Urothelium cell line (cell line): ENCODE measurements at regions not wholly inside any gene's neighbourhood (a gene's known extent, or its start where the extent isn't known, plus 50 kb on each side); places are given as distances from the start of the nearest gene placed in this dataset.
A peak's percentile ranks its signal among the peaks of the same experiment; 100 is the strongest.
"Not testable (repeated sequence)": the region's sequence is repeated elsewhere in the genome, so short reads cannot be mapped to it uniquely, and the experiment has no call there.

Source experiments
- DNase-seq: peaks from one replicate; pipeline ENCODE4 v3.0.0; 2011; ENCODE audit warnings: low spot score, mixed read lengths
- FAIRE-seq: peaks from 2 replicates; lab custom pipeline; 2011; peaks lifted over from hg19 to GRCh38; lab: Jason Lieb, UNC

DNA sequence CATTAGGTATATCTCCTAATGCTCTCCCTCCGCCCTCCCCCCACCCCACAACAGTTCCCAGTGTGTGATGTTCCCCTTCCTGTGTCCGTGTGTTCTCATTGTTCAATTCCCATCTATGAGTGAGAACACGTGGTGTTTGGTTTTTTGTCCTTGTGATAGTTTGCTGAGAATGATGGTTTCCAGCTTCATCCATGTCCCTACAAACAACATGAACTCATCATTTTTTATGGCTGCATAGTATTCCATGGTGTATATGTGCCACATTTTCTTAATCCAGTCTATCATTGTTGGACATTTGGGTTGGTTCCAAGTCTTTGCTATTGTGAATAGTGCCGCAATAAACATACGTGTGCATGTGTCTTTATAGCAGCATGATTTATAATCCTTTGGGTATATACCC lies 505.3 kb downstream of the CSNK1G3 start:
- FAIRE-seq, DNase-seq: not testable (repeated sequence)

DNA sequence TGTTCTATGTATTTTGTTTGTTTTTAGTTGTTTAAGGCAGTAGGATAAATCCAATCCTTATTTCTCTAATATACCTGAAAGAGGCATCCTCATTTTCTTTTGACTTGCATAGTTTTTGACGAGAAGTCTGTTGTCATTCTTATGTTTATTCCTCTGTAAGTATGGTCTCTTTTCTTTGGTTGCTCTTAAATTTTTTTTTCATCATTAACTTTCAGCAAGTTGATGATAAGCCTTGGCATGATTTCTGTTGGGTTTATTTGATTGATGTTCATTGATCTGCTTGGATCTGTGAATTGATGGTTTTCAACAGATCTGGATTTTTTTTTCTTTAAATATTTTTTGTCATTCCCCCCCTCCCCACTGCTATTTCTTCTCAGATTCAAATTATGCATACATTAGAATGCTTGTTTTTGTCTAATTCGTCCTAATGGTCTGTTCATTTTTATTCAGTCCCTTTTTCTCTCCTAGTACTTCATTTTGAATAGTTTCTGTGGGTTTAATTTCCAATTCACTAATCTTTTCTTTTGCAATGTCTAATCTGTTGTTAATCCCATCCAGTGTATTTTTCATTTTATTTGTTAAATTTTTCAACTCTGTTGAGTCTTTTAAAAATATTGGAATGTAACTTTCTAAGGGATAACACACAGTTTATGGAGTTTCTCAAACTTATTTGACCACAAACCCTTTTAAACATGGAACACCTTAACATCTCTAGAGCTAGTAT lies 495.9 kb downstream of the CSNK1G3 start:
- no peak for FAIRE-seq
- no peak for DNase-seq

DNA sequence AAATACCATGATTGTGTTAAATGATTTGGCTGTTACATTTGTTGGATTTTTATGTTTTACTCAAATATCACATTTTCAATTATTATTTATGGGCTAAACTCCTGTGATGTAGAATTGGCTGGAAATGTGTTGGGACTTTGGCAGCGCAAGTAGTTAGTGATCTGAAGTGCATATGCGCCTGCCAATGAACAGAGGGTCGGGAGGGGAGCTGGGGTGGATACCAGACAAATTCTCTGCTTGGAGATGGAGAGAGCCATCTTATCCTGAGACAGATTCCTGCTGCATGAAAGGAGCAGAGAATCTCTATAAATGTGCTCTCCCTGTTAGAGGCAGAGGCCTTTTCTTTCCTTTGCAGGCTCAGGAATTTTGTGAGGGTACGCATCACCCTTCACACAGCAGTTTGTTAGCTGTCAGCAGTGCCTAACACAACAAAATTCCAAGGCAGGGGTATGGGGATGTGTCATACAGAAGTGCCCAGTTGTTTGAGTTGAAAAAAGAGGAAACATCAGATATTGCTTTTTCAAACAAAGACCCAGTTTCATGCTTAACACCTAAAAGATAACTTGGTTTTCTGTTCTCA lies 489.1 kb downstream of the CSNK1G3 start:
- FAIRE-seq, result no peak
- no peak for DNase-seq

DNA sequence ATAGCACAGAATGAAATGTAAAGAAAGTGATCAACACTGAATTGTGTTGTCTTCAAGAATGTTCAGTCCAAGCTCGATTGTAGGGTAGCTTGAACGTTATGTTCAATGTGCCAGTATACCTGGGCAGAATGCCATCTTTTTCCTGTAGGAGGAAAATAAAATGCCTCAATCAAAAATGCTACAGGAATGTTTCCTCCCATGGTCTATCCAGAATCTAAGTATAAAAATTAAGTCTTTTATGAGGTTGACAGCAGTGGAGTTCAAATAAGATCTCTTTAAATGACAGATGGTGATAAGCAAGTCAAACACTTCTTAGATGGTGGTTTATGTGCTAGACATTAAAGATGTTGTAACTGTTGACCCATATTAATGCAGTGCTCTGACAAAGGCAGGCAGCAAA lies 488.6 kb downstream of the CSNK1G3 start:
- FAIRE-seq (no peak), DNase-seq (no peak)

DNA sequence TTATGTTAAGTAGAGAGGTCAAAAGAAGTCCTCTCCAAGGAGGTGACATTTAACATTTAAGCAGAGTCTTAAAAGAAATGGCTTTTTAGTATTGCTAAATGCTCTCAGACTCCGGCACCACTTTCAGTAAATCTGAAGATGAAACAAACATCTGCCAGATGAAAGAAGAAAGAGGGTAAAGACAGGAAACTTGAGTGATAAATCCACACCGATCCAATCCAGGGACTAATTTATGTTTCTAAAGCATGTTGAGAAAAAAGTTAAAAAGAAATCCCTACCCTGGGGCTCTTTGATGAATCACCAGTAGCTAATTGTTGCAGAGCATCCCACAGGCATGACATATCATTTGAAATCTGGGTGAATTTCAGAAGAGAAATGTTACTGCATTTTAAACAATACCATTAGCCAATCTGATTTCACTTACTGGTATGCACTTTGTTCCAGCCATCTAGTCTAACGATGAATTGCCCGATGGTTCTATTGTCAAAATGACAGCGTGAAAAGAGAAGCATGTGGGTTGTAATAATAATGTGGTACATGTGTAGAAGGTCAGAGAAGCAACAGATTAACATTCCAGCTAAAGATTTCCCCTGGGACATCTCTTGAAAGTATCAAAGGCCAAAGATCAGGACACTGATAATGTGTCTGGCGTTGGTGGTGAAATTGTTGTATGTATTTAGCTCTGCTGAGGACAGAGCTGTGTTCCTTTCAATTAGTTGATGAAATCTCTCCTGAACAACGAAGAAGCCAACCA lies 485.7 kb downstream of the CSNK1G3 start:
- peak; percentile 44 for FAIRE-seq
- no peak for DNase-seq

DNA sequence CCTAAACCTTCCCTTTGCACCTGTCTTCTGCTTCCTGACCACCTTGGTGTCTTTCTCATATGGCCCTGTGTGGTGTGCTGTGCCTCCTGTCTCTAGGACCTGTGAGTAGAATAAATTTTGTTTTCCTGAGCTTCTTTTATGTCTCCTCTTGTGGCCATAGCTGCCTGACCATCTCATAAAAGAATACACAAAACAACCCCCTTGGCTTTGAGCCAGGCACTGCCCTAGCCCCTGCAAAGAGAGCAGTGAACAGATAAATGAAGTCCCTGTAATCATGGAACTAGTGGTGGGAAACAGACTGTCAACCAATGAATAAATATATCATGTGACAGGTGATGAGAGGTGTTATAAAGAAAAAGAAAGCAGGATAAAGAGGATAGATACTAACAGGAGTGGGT lies 485.1 kb downstream of the CSNK1G3 start:
- FAIRE-seq, result no peak
- DNase-seq, result no peak

DNA sequence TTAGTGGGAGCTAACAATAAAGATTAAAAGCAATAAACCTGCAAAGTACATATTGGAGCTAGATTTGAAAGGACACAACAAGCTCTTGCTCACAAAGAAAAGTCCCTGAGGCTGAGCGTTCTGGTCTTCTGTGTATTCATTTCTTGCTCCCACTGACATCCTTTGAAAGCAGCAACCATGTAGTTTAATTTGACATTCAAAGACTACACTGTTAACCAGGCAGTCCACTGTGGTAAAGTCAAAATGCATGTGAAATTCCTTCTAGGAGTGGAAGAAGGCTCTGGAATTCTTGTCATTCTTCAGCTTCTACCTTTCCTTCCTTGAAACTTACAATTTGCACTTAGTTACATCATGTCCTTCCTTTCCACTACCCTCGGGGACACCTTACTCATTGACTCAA lies 480.7 kb downstream of the CSNK1G3 start:
- DNase-seq (no peak), FAIRE-seq (no peak)

DNA sequence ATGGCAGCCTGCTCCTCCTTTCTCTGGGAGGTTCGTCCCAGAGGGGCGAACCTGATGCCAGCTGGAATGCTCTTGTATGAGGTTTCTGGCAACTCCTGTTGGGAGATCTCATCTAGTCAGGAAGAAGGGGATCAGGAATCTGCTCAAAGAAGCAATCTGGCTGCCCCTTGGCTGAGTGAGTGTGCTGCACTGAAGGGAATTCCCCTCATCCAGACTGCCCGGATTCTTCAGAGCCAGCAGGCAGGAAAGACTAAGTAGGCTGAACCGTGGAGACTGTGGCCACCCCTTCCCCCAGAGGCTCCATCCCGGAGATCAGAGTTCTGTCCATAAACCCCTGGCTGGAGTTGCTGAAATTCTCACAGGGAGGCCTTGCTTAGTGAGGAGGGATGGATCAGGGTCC lies 476.0 kb downstream of the CSNK1G3 start:
- no peak for FAIRE-seq
- no peak for DNase-seq

DNA sequence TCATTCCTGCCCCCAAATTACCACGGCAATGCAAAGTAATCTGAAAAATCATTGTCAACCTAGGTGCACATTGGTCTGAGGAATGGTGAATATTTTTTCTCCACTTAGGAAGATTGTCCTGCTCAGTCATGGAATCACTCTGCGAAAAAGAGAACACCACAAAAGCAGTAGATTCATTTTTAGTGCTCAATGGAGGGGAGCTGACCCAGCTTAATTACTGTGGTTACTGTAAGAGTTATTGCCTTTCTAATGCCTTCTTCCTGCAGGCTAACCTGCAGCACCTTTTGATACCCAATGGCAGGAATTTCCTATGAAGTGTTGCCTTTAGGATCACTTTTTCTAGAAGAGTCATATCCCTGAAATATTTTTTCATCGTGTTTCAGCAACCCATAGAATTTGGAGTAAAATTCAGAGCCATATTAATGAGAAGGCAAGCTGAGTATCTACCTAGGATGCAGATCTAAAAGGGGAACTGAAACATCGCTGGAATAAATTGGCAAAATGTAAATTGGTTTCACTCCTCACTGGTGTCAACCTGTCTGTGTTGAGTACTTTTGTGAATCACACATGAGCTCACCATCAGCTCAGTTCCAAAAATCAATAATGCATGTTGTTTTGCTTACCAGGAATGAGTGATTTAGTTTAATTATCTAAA lies 464.5 kb downstream of the CSNK1G3 start:
- DNase-seq (no peak), FAIRE-seq (no peak)

DNA sequence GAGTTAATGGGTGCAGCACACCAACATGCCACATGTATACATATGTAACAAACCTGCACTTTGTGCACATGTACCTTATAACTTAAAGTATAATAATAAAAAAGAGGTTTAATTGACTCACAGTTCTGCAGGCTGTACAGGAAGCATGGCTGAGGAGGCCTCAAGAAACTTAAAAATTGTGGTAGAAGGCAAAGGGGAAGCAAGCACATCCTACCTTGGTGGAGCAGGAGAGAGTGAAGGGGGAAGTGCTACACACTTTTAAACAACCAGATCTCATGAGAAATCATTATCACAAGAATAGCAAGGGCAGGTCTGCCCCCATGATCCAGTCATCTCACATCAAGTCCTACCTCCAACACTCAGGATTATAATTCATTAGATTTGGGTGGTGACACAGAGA lies 463.5 kb downstream of the CSNK1G3 start:
- not testable (repeated sequence) for FAIRE-seq, DNase-seq

DNA sequence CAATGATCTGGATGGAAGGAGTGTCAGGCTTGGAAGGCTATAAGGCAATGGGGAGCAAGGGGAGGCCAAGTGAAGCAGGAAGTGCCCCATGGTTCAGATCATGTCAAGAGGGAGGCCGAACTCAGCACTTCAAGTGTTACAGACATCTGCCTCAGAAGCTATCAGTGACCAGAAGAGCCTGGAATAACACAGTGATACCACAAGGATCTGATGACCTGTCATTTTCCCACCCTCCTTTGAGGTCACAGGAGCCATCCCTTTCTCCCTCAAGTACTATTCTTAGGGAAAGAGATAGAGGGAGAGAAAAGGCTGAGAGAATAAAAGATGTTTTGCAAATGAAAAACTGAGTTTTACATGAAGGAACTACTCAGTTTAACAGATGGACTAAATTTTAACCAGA lies 454.8 kb downstream of the CSNK1G3 start:
- no peak for FAIRE-seq
- DNase-seq, result no peak

DNA sequence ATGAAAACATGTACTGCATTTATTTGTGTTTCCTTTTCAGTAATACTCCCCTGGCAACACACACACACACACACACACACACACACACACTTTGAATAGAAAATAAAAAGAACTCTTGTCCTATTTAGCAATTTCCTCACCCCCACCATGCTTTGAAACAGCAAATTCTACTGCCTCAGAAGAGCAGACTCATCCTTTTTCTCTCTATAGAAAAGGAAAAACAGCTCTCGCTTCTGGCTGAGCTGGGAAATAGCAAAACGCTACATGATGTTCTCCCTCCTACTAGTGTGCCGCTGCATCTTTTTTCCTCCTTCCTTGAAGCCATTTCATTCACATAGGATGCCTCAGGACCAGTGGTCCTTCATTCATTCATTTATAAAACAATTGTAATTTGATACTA lies 453.6 kb downstream of the CSNK1G3 start:
- no peak for FAIRE-seq
- no peak for DNase-seq

DNA sequence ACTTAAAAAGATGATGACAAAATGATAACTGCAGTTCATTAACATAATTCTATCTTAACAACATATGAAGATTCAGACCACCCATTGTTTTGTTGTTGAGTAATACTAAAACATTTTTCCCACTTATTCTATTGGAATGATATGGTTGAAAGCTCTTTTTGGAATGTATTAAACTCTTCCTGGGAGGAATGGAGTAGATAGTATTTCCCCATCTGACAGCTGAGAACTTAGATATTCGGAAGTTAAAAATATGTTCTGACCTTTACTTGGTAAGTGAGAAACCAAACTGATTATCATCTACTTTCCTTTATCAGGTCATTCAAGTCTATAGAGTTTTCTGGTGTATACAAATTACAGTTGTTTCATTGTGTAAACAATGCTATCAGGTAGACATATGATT lies 452.9 kb downstream of the CSNK1G3 start:
- DNase-seq (no peak), FAIRE-seq (no peak)

DNA sequence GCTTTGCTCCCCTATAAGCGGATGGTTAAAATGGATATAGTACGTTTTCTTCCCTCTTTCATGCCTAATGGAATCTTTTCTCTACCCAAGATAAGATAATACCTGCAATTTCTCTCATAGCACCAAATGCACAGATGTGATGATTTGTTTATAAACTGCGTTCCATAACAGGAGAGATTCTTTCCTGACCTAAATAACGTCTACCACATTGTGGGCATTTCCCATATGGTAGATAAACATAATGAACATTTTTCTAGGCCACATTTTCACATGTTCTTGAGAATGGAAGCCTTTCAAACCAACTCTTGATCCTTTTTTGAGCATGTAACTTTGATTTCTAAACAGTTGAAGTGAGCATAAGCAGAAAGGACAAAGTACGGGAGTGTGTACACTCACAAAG lies 448.5 kb downstream of the CSNK1G3 start:
- no peak for DNase-seq
- FAIRE-seq, result no peak

DNA sequence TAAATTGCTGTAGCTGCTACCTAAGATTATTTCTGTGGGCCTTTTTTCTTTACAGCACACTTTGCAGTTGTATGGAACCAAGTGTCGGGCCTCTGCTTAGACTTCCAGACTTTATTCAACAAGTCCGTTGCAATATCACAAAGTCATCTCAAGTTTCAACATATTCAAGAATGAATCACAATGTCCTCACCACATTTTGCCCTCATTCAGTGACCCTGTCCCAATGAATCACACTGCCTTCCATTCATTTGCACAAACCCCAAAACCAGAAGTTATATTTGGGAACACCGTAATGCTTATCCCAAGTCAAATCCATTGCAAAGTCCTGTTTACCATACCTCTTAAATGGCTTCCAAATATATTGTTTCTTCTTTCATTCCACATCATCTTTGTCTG lies 439.6 kb downstream of the CSNK1G3 start:
- FAIRE-seq (peak; percentile 9), DNase-seq (peak; percentile 74)

DNA sequence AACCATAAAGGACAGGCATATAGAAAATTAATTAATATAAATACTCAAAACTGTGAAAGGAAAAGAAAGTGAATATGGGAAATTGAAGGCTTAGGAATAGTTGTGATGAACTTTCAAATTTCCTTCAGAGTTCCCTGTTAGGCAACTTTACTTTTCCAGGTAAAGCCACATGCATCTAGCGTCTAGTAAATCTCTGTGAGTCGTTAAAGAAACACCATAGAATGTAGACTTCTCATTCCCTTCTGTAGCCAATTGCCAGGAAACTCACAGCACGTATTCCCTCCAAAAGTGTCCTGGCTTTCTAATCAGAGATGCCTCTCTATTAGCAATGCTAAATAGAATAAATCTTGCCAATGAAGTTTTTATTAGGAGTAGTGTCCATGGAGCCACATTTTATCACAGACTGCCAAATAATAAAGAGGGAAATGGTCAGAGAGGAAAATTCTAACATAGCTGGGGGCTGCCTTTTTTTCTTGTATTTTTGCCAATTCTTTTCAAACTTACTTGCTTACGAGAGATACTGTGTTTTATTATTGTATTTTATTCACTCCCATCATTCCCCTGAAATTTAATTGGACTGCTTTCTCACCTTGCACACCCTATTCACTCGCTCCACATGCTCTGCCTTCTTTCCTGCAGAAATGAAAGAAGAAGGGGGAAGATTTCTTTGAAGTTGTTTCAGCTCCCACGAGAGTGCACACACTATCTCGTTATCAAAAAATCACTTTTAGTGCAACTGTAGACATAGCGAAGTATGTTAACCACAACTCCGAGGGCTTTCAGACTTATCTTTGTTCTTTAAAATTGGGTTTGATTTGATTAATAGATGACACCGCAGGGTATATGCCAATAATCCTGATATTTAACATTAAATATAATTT lies 439.0 kb downstream of the CSNK1G3 start:
- peak; percentile 14 for DNase-seq
- FAIRE-seq, result no peak

DNA sequence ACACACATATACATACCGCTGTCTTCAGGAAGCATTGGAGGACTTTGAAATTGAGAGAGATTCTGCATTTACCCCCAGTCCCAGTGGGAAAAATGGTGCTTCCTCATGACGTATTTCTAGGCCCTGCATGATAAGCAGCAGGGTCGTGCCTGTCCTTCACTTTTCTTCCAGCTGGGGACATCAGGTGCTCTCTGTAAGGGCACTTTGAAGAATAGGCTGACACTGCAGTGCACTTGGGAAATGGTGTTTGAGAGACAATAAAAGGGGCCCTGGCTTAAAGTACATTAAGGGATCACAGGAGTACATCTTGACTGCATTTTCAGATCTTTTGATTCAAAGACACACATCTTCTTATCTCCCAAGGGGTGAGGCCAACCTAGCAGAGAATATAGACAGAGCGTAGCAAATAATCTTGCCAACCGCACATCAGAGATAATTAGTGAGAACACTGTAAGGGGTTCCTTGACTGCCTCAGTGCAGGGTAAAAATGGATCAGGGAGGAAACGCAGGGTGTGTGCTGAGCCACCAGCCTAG lies 437.9 kb downstream of the CSNK1G3 start:
- no peak for FAIRE-seq
- DNase-seq, result no peak

DNA sequence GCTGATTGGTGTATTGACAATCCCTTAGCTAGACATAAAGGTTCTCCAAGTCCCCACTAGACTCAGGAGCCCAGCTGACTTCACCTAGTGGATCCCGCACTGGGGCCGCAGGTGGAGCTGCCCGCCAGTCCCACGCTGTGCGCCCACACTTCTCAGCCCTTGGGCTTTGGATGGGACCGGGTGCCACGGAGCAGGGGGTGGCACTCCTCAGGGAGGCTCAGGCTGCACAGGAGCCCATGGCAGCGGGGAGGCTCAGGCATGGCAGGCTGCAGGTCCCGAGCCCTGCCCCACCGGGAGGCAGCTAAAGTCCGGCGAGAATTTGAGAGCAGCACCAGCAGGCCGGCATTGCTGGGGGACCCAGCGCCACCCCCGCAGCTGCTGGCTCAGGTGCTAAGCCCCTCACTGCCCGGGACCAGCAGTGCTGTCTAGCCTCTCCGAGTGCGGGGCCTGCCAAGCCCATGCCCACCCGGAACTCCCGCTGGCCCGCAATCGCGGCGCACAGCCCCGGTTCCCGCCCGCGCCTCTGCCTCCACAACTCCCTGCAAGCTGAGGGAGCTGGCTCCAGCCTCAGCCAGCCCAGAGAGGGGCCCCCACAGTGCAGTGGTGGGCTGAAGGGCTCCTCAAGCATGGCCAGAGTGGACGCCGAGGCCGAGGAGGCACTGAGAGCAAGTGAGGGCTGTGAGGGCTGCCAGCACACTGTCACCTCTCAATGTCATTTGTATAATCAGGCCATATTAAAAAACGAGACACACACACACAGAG lies 437.2 kb downstream of the CSNK1G3 start:
- FAIRE-seq (no peak), DNase-seq (no peak)

DNA sequence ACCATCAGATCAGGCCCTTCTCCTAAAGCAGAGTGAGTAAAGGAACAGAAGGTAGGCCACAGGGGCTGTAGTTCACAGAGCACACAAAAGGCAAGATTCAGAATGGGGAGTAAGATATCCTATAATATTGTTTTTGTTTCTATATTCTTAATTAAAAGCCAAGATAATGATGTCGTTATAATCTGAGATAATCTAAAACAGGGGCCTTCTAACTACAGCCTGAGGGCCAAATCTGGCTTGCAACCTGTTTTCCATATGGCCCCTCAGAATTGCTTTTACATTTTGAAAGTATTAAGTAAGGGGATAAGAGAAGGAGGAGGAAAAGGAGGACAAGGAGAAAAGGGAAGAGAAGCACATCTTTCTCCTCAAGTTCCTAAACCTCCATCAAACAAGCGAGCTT lies 435.8 kb downstream of the CSNK1G3 start:
- FAIRE-seq (no peak), DNase-seq (no peak)

DNA sequence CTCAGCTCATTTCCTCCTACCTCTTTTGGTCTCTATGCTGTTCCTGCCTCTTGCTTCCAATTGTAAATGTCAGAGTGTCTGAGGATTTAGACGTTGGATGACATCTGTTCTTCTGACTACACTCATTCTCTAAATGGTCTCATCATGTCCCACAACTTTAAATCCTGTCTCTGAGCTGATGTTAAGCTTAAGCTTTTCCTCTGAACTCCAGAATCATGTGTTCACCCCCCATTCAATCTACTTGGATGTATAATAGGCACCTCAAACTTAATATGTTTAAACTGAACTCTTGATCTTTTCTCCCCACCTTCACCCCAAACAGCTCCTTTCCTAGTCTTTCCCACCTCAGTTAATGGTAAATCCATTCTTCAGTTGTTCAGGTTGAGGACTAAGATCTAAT lies 433.6 kb downstream of the CSNK1G3 start:
- DNase-seq (no peak), FAIRE-seq (no peak)
